ENCODE measurements at regions not wholly inside any gene's neighbourhood (a gene's known extent, or its start where the extent isn't known, plus 50 kb on each side); places are given as distances from the start of the nearest gene placed in this dataset.

GRCh38 chr10:29186221-29186620 is 102.6 kb upstream of the LYZL1 start:
- Mint-ChIP-seq H3K27me3 (peaks cover 2% of the 10 kb centered on the region), H3K36me3 (ENCODE audit: insufficient read depth) (no peaks in the 10 kb centered on the region), H3K4me1 (ENCODE audit: low read depth) (no peaks in the 10 kb centered on the region), H3K9me3 (ENCODE audit: low read depth) (no peaks in the 10 kb centered on the region), H3K4me3 (ENCODE audit: low read depth) (no peak overlapping the region), H3K27ac (no peak overlapping the region)
- DNase-seq (ENCODE audit: low spot score, unreplicated experiment): no peak
- no peak for TF ChIP-seq CTCF (IDR thresholded peaks at IDR 0.05; ENCODE audit: unreplicated experiment)

GRCh38 chr10:29189256-29189655 is 99.6 kb upstream of the LYZL1 start:
- H3K36me3 Mint-ChIP-seq (ENCODE audit: insufficient read depth): no peaks in the 10 kb centered on the region
- H3K27ac Mint-ChIP-seq: no peak overlapping the region
- H3K4me1 Mint-ChIP-seq (ENCODE audit: low read depth): no peaks in the 10 kb centered on the region
- TF ChIP-seq CTCF (IDR thresholded peaks at IDR 0.05; ENCODE audit: unreplicated experiment): no peak
- DNase-seq (ENCODE audit: low spot score, unreplicated experiment): no peak
- H3K27me3 Mint-ChIP-seq: no peaks in the 10 kb centered on the region
- no peak overlapping the region for H3K4me3 Mint-ChIP-seq (ENCODE audit: low read depth)
- H3K9me3 Mint-ChIP-seq (ENCODE audit: low read depth): no peaks in the 10 kb centered on the region

- no peaks in the 10 kb centered on the region for H3K27me3 Mint-ChIP-seq
- no peaks in the 10 kb centered on the region for H3K36me3 Mint-ChIP-seq (ENCODE audit: insufficient read depth)
- H3K4me3 Mint-ChIP-seq (ENCODE audit: low read depth): no peak overlapping the region
- H3K9me3 Mint-ChIP-seq (ENCODE audit: low read depth): no peaks in the 10 kb centered on the region
- H3K4me1 Mint-ChIP-seq (ENCODE audit: low read depth): no peaks in the 10 kb centered on the region
- no peak for TF ChIP-seq CTCF (IDR thresholded peaks at IDR 0.05; ENCODE audit: unreplicated experiment)
- H3K27ac Mint-ChIP-seq: no peak overlapping the region
- DNase-seq (ENCODE audit: low spot score, unreplicated experiment): no peak
These were observed 97.2 kb upstream of the LYZL1 start for GRCh38 chr10:29191674-29192073.

GRCh38 chr10:29199339-29199738 is 89.5 kb upstream of the LYZL1 start:
- Mint-ChIP-seq H3K36me3 (ENCODE audit: insufficient read depth) (no peaks in the 10 kb centered on the region), H3K4me1 (ENCODE audit: low read depth) (no peaks in the 10 kb centered on the region), H3K27me3 (peaks cover 7% of the 10 kb centered on the region), H3K9me3 (ENCODE audit: low read depth) (no peaks in the 10 kb centered on the region), H3K4me3 (ENCODE audit: low read depth) (no peak overlapping the region), H3K27ac (no peak overlapping the region)
- TF ChIP-seq CTCF (IDR thresholded peaks at IDR 0.05; ENCODE audit: unreplicated experiment): no peak
- DNase-seq (ENCODE audit: low spot score, unreplicated experiment): no peak

- peaks cover 7% of the 10 kb centered on the region for H3K27me3 Mint-ChIP-seq
- DNase-seq (ENCODE audit: low spot score, unreplicated experiment): no peak
- H3K36me3 Mint-ChIP-seq (ENCODE audit: insufficient read depth): no peaks in the 10 kb centered on the region
- no peak overlapping the region for H3K4me3 Mint-ChIP-seq (ENCODE audit: low read depth)
- H3K4me1 Mint-ChIP-seq (ENCODE audit: low read depth): no peaks in the 10 kb centered on the region
- no peak overlapping the region for H3K27ac Mint-ChIP-seq
- no peak for TF ChIP-seq CTCF (IDR thresholded peaks at IDR 0.05; ENCODE audit: unreplicated experiment)
- H3K9me3 Mint-ChIP-seq (ENCODE audit: low read depth): no peaks in the 10 kb centered on the region
These were observed 88.8 kb upstream of the LYZL1 start for GRCh38 chr10:29199941-29200679.

Measured in progenitor cell of endocrine pancreas (in vitro differentiated cells).